ENCODE measurements at regions not wholly inside any gene's neighbourhood (a gene's known extent, or its start where the extent isn't known, plus 50 kb on each side); places are given as distances from the start of the nearest gene placed in this dataset.

DNA sequence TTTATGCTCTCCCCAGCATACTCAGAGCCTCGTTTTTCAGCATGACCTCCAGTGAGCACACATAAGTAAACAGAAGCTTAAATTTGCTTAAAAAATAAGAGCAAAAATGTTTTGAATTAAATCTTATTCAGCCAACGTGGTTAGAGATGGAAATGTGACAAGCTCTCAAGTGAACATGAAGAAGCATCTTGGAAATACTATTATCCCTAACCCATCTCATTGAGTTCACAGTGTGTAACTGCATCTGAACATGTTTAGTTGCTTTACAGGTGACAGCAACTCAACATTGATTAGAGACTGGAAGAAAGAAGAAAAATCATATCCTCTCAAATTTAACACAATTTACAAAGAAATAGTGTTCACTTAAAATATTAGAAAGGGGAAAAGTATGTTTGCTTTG lies 1785.1 kb downstream of the MAT2B start:
- DNase-seq (ENCODE audit: low spot score): no peak

DNA sequence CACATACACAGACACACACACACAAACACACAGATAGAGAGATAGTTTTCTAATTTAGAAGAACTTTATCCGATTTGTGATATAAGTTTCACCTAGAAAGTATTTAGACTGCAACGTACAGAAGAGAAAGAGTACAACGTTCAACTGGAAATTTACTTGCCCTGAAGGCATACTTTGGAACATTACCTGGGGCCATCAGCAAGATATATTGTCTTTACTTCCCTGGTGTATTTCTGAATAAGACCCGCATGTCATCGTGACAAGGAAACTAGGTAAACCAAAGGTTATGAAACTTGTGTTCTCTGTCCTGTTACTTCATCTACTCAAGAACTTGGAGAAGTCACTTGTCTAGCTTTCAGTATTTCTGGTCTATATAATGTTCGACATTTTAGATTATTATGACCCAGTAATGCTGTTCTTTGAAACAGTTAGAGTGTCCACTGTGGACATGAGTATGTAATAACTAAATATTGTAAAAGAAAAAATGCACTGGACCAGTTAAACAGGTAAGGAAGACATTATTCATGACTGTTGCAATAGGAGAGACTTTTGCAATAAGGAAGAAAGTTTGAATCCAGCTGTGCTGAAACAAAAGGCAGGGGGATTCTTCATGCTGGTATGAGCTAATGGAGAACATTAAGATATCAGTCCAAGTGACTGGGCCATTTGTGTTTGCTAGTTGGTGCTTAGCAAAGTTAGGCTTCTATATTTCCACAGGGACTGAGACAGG lies 1791.1 kb downstream of the MAT2B start:
- no peak for DNase-seq (ENCODE audit: low spot score)

DNA sequence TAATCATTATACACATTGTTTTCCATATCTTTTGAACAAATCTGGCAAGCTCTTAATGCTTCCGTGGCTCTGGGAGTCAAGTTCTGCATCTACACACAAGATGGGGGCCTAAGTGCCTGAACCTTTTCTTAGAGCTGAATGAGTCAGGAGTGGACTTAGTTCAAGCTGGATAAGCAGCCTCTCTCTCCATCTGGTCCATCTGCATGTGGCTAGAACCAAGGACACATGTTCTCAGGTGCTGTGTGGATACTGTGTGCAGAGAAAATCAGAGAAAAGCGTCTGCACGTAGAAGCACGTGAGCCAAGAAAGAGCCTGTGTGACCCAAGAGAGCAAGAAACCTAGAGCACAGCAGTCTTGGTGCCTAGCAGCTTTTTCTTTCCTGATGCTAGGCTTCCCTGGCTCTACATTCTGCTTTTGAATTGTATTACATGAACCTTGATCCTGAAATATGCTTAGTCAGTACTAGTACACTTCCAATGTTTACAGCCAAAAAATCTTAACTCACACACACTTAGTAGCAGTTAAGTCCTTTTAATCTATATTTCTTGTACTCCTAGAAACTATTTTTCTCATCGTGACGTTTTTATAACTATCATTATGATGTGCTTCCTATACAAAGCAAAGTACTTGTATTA lies 1798.9 kb downstream of the MAT2B start:
- DNase-seq (ENCODE audit: low spot score): no peak

DNA sequence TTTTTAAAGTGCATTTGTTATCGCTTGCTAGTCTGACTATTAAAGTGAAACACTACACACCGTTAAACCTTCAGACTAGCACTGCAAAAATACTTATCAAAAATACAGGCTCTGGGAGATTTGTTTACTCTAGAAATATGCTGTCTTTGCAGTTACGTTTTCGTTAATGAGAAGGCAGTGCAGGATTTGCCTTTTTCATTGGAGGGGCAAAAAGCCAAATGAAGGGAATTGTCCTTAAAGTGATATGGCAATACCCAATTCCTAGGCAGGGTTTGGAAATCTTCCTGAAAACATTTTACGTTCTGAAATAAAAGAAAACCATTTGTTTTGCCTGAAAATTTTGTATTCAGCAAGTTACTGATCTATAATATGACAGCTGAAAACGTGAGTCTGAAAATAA lies 1800.2 kb downstream of the MAT2B start:
- no peak for DNase-seq (ENCODE audit: low spot score)

DNA sequence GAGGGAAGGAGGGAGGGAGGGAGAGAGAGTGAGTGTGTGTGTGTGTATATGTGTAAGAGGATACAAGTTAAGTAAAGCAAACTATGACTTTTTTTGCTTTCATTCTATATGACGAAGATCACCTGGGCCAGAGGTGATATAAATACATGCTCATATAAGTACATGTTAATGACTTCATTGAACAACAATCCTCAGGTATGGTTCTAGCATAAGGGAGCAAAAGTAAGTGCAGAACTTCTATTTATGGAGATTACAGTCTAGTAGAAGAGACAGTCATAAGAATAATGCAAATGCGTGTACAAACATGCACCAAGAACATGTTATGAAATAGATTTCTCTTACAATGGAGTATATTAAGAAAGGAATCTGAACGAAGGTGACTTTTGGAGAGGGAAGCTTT lies 1804.0 kb downstream of the MAT2B start:
- no peak for DNase-seq (ENCODE audit: low spot score)

DNA sequence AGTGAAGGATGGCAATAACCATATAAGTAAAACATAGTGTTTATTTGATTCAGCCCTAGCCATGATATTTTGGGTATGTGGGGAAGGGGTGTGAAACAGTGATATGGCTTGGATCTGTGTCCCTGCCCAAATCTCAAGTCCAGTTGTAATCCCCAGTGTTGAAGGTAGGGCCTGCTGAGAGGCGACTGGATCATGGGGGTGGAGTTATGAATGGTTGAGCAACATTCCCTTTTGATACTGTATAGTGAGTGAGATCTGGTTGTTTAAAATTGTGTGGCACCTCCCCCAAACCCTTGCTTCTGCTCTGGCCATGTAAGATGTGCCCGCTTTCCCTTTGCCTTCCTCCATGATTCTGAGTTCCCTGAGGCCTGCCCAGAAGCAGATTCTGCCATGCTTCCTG lies 1804.6 kb downstream of the MAT2B start:
- DNase-seq (ENCODE audit: low spot score): no peak

DNA sequence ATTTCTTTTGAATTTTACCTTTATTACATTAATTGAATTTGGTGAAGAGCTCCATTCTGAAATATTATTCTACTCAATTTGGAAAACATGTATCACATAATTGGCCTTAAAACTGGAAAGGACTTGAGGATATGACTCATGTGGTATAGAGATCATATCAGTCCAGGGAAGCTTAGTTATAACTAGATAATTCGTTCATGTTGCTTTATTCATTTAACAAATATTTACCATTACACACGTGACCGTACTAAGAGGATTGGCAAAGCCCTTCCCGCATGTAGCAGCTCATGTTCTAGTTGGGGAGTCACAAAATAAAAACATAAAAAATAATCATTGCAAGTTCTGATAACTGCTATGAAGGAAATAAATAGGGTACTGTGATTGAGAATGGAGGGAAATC lies 1816.5 kb downstream of the MAT2B start:
- no peak for DNase-seq (ENCODE audit: low spot score)

DNA sequence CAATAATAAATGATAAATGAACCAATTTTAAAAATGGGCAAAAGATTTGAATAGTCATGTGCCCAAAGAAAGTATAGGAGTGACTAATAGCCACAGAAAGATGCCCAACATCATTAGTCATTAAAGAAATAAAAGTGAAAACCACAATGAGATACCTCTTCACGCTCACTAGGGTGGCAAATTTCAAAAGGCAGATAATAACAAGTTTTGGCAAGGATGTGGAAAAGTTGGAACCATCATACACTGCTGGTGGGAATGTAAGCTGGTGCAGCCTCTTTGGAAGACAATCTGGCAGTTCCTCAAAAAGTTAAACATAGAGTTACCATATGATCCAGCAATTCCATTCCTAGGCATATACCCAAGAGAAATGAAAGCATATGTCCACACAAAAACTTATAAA lies 1819.8 kb downstream of the MAT2B start:
- no peak for DNase-seq (ENCODE audit: low spot score)

DNA sequence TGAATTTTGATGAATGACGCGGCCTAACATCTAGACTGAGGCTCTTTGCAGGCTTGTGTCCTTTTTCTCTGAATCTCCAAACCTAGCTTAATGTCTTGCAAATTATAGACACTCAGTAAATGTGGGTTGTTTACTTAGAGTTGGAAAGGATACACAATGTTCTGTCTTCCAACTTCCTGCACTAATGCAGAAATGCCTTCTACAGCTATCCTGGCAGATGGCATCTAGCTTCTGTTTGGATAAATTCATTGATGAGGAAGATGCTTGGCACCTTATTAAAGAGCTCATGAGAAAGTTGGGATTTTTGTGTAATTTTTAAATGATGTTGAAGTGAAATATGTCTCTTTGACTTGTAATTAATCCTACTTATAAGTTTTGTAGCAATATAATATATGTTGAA lies 1822.2 kb downstream of the MAT2B start:
- DNase-seq (ENCODE audit: low spot score): no peak

DNA sequence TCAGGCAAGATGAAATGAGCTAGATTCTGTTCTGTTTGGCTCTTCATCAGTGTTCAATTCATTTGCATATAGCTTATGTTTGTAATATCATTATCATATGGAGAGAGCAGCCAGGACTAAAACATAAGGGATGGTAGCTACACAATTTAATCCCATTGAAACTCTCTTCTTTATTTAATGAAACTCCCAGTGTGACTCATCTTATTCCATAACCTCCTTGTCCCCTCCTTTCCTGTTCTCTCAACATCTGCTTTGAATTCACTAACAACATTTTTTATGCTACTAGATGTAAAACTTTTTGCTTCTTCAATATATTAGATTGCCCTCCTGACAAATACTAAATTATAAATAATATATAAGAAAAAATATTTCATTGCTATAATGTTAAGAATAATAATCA lies 1823.4 kb downstream of the MAT2B start:
- no peak for DNase-seq (ENCODE audit: low spot score)

DNA sequence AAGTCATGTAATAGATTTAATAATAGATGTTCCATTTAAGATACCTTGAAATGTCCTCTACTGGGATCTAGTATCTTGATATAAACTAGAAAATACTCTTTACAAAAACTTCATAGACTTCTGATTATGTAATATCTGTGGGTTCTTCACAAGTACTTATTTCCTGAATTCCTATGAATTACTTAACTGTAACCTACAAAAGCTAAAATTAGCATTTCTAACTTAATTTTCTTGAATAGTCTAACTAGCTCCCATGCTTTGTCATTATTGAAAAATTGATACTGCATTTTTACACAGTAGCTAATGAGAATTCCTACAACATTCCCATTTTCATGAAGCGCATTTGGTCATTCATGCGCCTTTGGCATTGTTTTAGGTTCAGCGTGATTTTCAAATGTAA lies 1828.2 kb downstream of the MAT2B start:
- DNase-seq (ENCODE audit: low spot score): no peak

DNA sequence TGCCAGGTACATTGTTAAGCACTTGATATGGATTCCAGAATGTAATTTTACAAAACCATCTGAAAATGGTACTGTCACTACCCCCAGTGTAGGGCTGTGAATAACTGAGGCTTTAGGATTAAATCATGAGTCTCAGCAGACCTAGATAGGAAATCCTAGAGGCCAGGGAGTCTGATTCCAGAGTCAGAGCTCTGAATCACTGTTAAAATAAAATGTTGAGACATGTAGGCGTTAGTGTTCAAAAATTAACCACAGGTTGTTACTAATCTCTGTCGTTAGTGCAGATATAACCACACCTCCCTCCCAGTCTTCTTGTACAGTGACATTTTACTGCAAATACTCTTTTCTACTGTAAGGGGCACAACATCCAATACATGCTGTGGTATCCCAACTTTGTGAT lies 1828.8 kb downstream of the MAT2B start:
- DNase-seq (ENCODE audit: low spot score): no peak

DNA sequence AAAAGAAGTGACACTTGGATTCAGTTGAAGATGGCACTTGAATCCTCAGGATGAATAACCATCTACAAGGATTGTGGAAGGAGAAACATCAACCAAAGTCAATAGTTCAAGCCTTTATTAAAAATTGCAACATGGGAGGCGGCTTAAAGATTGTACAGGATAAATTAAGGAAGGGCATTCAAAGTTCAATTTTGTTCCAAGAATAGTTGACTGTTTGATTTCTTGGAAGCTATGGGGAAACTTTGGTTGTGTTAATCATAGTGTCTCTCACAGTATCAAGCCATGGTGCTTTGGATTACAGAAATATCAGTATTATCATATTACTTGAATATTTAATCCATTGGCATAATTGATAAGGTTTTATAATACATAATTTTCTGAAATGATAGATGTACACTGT lies 1844.3 kb downstream of the MAT2B start:
- DNase-seq (ENCODE audit: low spot score): no peak

DNA sequence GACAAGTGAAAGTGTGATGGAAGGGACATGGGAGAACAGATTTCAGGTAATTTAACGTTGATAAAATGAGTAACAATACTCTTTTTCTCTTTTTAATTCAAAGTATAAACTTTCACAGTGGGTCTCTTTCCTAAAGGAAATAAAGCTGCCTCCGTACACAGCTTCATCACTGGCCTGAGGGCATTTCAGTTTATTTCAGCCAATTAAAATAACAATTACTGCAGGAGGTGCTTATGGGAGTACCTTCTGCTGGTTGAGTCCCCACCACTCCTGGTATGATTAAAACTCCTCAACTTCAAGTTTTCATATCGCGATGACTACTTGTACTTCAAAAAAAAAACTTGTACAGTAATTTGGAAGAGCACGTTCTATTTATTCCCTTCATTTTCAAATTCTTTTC lies 1845.9 kb downstream of the MAT2B start:
- DNase-seq (ENCODE audit: low spot score): no peak

DNA sequence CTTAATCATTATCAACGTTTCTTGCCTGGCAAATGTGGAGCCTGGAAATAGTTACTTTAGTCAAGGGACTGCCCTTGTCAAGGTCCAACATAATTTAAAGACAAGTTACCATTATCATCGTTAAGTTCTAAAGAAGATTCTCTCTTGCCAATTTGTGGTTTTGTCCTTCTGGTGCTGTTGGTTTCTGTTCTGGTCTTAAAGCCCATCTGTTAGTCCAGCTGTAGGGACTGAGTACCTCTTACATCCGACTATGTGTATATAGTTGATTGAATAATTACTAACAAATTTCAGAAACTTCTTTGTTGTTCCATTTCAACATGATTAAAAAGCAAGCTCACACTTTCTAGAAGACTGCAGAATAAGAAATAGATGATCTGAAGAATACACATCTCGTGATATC lies 1854.9 kb downstream of the MAT2B start:
- no peak for DNase-seq (ENCODE audit: low spot score)

DNA sequence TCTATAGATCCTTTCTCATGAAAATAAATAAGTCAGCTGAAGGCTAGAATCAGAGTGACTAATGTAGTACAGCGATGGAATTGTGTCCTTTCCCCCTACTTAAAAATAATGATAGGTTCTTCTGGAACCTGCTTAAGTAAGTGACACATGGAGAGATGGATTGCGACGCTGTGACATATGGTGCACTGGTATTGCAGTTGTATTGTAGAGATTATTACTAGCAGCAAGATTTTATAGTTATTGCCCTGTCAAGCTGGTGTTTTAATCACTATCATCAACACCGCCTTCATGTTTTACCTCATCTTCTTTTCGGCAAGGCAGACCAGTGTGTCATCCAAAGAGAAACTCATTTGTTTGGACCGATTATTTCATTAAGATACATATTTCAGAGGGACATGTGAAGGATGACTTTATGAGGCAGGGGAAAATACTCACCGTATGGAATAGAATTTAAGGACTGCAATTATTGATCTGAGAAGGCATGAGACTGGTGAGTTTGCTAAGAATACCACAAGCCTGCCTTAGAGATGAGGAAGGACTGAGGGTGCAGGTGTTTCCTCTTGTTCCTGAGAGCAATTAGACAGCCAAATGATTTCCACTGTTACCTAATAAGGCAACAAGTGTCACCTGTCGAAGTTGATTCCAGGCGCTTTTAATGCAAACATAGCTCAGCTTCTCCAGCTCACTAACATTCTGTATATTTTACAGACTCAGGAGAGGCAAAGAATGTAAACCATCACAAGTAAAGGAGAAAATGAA lies 1855.5 kb downstream of the MAT2B start:
- DNase-seq (ENCODE audit: low spot score): no peak

DNA sequence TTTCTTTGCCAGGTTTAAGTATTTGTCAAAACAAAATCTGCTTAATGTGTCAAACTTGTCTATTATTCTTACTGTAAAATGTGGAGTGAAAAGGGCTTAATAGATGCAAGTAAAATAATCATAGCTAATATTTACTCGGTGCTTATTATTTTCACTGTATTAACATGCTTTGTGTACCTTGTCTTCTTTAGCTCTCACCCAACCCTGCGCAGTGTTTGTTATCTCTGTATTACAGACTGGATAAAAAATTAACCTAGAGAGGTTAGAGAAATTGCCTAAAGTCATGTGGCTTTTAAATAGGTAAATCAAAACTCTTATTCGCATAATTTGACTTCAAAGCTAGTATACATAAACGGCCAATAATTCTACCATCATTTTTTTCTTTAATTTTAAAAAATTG lies 1864.8 kb downstream of the MAT2B start:
- DNase-seq (ENCODE audit: low spot score): no peak

DNA sequence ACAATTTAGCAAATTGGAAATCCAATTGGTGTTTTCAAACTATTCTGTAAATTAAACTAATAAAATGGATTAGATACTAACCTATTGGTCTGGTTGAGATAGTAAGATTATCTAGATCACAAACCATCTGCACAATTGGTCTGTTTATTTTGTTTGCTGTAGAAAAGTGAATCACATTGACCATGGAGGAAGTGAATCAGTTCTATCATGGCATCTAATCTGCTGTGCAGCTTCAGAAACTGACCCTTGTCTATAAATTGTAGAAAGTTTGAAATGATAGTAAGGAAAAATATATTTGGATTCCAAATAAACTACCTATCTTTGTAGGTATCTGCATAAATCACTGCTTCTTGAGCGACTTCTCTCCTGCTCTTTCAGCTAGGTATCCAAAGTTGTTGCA lies 1865.4 kb downstream of the MAT2B start:
- no peak for DNase-seq (ENCODE audit: low spot score)

DNA sequence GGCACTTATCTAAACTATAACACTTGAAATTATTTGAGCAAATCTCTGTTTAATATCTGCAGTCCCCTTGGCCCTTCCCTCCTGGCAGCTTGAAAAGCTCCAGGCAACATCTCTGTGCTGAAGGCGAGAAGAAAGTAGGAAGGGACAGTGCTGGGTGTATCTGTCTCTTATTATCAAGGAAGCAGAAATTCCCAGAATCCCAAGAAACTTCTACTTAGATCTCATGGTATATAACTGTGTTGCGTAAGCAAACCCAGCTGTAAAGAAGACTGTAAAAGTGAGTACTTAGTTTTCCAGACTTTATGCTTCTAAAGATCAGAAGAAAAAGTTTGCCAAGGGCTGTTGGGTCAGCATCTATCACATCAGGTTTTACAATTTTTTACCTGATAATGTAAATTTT lies 1869.8 kb downstream of the MAT2B start:
- DNase-seq (ENCODE audit: low spot score): no peak

DNA sequence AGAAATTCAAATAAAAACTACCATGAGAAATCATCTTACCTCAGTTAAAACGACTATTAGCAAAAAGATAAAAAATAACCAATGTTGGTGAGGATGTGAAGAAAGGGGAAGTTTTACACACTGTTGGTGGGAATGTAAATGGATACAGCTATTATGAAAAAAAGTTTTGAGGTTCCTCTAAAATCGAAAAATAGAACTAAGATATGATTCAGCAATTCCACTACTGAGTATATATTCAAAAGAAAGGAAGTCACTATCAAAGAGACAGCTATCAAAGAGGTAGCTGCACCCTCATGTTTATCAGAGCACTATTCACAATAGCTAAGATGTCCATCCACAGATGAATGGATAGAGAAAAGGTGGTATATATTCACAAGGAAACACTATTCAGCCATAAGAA lies 1888.4 kb downstream of the MAT2B start:
- no peak for DNase-seq (ENCODE audit: low spot score)

DNA sequence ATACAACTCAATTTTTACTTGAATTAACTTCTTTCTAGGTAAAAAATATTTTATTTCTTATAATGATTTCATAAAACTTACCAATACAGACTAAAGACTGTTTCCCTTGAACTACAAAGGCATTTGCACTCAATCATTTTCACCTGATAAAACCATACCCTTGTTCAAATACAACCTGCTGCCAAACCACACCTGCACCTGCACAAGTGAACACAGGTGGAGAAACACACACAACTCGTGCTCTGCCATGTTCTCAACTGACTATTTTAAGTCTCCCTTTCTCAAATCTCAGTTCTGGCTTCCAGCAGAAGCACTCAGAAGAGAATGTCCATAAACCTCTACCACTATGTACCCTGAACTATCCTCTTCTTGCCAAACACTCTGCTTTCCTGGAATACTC lies 1892.1 kb downstream of the MAT2B start:
- DNase-seq (ENCODE audit: low spot score): no peak

DNA sequence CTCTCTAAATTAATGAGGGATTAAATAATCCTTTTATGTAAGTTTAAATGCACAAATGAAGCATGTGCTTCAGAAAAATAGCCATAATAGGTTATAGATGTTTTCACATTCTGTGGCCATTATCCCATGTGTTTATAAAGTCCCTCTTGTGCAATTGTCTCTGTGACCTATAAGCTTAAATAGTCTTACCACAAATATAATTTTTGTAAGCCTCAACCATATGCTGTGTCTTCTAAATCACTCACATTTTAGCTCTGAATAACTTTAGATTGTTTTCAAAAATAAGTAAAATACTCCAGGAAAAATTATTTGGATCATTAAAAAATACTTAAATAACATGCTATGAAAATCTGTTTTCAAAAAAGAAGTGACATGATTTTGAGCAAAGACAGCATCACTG lies 1894.7 kb downstream of the MAT2B start:
- DNase-seq (ENCODE audit: low spot score): no peak

DNA sequence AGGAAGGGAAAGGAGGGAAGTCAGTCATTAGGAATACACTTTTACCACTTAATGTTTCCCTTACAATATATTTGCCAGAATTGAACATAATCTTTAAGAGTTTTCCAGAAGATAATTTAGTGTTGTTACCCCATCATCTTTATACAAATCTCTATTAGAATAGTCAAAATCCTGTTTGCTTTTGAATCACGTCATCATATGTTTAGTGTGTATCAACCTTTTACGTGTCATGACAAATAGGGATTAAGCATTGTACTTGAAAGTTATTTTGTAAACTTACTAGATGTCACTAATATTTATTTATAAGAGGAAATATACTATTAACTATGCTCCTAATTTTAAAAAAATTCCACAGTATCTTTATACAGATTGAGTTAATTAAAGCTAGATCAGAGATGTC lies 1899.5 kb downstream of the MAT2B start:
- DNase-seq (ENCODE audit: low spot score): no peak

DNA sequence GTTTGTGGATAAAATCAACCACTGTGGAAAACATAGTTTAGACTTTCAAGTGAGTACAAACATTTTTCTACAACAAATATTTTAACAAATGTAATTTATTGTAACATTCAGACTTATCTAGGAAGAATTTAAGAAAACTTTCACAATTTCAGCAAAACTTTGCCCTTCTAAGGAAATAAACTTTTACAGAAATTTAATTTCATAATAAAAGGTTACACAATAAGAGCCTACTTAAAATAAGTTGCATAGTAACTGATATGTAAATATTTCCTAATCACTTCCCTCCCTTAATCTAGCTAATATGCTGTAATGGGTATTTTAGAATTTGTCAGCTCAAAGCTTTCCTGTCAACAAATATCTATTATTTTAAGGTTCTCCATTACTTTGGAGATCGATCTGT lies 1899.9 kb downstream of the MAT2B start:
- DNase-seq (ENCODE audit: low spot score): no peak

Data from SW480 (cell line).